IMR-90 (cell line): ENCODE measurements at regions not wholly inside any gene's neighbourhood (a gene's known extent, or its start where the extent isn't known, plus 50 kb on each side); places are given as distances from the start of the nearest gene placed in this dataset.

Experiments used
- CEBPB ChIP-seq: IDR thresholded peaks from 2 replicates; pipeline ENCODE4 v1.6.1; 2012; ENCODE audit warnings: low read depth, low read length, improper control_type of control experiment
- CTCF ChIP-seq: conservative IDR thresholded peaks from 2 replicates; pipeline ENCODE4 v1.5.1; 2012; ENCODE audit warnings: mild to moderate bottlenecking, low read depth, low read length, improper control_type of control experiment
- MAZ ChIP-seq: IDR thresholded peaks from 2 replicates; pipeline ENCODE4 v1.6.1; 2012; ENCODE audit warnings: low read depth, mild to moderate bottlenecking, low read length, improper control_type of control experiment, moderate library complexity, borderline replicate concordance
- MXI1 ChIP-seq: IDR thresholded peaks from 2 replicates; pipeline ENCODE4 v1.6.1; 2012; ENCODE audit warnings: low read depth, mild to moderate bottlenecking, low read length, moderate library complexity, borderline replicate concordance
- POLR2A ChIP-seq: IDR thresholded peaks from 2 replicates; pipeline ENCODE4 v1.6.1; 2012; ENCODE audit warnings: mild to moderate bottlenecking, low read depth, low read length
- RAD21 ChIP-seq: IDR thresholded peaks from 2 replicates; pipeline ENCODE4 v1.6.1; 2012; ENCODE audit warnings: low read length, improper control_type of control experiment
- RFX5 ChIP-seq: IDR thresholded peaks from 2 replicates; pipeline ENCODE4 v1.8.0; 2012; ENCODE audit warnings: low read depth, mild to moderate bottlenecking, low read length, moderate library complexity

DNA sequence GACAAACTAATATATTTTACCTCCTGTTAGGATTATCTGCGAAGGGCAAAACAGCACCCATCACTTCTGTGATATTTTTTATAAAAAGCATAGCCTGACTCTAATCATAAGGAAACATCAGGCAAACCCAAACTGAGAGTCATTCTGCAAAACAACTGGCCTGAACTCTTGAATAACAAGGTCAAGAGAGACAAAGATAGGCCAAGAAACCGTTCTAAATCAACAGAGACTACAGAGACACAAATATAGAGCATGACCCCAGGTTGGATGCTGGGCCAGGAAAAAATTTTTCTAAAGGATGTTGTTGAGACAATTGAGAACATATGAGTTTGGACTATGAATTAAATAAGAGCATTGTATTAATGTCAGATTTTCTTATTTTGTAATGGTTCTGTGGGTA, 384.9 kb downstream of the NFIB start:
- TF ChIP-seq RFX5 (no peak), CTCF (no peak), MXI1 (no peak), MAZ (no peak), POLR2A (no peak), CEBPB (no peak), RAD21 (no peak)
